ENCODE measurements at regions not wholly inside any gene's neighbourhood (a gene's known extent, or its start where the extent isn't known, plus 50 kb on each side); places are given as distances from the start of the nearest gene placed in this dataset.

- TF ChIP-seq CTCF (IDR thresholded peaks at IDR 0.05; ENCODE audit: control extremely low read depth, extremely low read depth, low read depth, missing control alignments): no peak
These were observed 848.0 kb downstream of the RNF144A start for GRCh38 chr2:7765236-7765635.

GRCh38 chr2:7766088-7766722 is 849.0 kb downstream of the RNF144A start:
- ChIA-PET CTCF (no interaction called here), POLR2A (no interaction called here)
- no peak for DNase-seq (ENCODE audit: extremely low spot score)
- TF ChIP-seq CTCF (IDR thresholded peaks at IDR 0.05; ENCODE audit: control extremely low read depth, extremely low read depth, low read depth, missing control alignments): no peak

More at GRCh38 chr2:7765236-7765635, 848.0 kb downstream of the RNF144A start:
- DNase-seq (ENCODE audit: extremely low spot score): no peak
- POLR2A ChIA-PET: no interaction called here
- CTCF ChIA-PET: no interaction called here

DNA sequence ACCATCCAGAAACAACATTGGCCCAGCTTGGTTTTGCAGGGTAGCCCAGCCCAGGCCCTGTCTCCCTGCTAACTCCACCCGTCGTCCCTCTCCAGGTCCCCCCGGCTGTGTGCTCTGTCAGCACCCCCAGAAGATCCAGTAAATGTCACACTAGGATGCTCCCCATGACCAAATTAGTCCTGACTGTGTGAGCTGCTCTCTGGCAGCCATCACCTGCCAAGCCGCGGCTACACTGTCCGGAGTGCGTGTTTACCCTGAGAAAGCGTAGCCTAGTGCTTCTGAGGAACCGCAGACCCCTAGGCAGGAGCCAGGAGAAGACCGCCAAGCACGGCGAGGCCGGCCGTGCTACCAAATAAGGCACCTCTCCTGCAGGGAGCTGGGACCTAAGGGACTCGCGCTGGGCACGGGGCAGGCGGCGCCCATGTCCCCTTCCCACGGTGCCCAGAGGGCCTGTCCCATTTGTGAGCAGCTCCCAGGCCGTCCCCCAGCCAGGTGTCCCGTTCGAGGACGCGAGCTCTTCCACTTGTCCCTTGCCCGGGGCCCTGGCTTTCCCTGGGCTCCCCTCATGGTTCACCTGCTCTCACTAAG is 849.9 kb downstream of the RNF144A start:
- no peak for TF ChIP-seq CTCF (IDR thresholded peaks at IDR 0.05; ENCODE audit: control extremely low read depth, extremely low read depth, low read depth, missing control alignments)
- POLR2A ChIA-PET: no interaction called here
- CTCF ChIA-PET: no interaction called here
- DNase-seq (ENCODE audit: extremely low spot score): no peak

DNA sequence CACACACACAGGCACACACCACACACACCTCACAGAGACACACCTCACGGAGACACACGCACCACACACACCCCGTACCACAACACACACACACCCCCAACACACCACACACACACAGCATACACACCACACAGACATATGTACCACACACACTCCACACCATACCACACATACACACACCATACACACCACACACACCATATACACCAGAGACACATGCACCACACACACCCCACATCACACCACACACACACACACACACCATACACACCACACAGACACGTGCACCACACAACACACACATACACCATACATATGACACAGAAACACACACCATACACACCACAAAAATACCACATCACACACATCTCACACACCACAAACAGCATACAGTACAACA is 850.7 kb downstream of the RNF144A start:
- POLR2A ChIA-PET: no interaction called here
- TF ChIP-seq CTCF (IDR thresholded peaks at IDR 0.05; ENCODE audit: control extremely low read depth, extremely low read depth, low read depth, missing control alignments): no peak

DNA sequence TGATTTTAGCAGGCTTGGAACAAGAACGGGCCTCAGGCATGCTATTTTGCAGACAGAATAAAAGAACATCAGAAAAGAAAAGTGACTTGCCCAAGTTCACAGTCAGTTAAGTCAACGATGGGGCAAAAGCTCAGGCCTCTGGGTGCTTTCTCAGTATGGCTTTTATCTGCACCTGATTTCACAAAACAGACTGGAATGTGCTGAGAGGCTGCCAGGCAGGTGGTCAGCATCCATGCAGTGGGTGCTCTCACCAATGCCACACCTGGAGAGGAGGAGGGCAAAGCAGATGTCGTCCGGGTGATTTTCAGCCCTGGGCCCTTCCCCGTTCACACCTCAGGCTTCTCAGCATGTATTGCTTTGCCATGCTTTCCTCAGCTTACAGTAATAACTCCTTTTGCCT is 854.6 kb downstream of the RNF144A start:
- POLR2A ChIA-PET: no interaction called here
- no peak for DNase-seq (ENCODE audit: extremely low spot score)
- no peak for TF ChIP-seq CTCF (IDR thresholded peaks at IDR 0.05; ENCODE audit: control extremely low read depth, extremely low read depth, low read depth, missing control alignments)
- CTCF ChIA-PET: no interaction called here

More for the DNA sequence above, 850.7 kb downstream of the RNF144A start:
- CTCF ChIA-PET: no interaction called here
- DNase-seq (ENCODE audit: extremely low spot score): no peak

DNA sequence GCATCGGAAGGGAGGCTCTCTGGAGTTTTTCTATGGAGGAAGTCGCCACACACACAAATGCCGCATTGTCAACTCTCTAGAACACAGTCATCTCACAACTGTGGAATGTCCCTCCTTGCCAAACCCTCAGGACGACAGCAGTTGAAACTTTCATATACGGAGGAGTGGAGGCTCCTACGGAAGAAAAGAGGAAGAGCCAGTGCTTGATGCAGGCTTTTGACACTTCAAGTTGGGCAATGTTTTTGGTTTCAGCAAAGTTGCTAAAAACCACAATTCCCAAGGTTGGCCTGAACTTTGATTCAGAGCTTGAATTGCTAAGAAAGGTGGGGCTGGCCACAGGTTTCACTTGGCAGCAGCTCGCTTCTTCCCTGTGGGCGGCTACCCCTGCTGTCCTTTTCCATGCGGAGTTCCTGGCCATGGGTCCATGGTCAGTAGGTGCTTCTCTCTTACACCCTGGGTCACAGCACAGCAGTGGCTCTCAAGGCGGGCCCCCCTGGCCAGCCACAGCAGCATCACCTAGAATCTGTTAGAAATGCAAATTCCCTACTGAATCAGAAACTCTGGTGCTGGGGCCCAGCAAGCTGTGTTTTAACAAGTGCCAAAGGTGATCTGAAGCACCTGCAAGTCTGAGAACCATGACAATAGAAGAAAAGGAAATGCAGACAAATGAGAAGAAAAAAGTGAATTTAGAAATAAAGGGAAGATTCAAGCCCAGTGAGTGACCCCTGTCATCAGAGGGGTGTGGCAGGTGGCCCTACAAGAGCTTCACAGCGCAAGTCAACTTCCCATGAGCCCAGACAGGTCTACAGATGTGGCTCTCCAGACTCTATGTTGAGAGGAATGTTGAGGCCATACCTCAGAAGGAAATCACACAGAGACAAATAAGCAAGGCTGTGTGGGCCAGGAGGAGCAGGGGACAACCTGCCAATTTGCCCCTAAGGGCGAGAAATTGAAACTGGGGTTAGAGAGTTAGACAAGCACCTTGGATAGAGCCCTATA is 856.4 kb downstream of the RNF144A start:
- DNase-seq (ENCODE audit: extremely low spot score): peak; percentile 54
- TF ChIP-seq CTCF (IDR thresholded peaks at IDR 0.05; ENCODE audit: control extremely low read depth, extremely low read depth, low read depth, missing control alignments): no peak
- CTCF ChIA-PET: interaction anchor here (1.0 to 1.2 kb wide), 2 partner anchors 21 to 25 kb away, joined by 3 read pairs; no protein-coding TSS in a partner anchor
- POLR2A ChIA-PET: no interaction called here
